Activated gamma-delta T cell (primary cell): ENCODE measurements at regions not wholly inside any gene's neighbourhood (a gene's known extent, or its start where the extent isn't known, plus 50 kb on each side); places are given as distances from the start of the nearest gene placed in this dataset.
"Not testable (repeated sequence)": the region's sequence is repeated elsewhere in the genome, so short reads cannot be mapped to it uniquely, and the experiment has no call there.

Experiments used
- DNase-seq: peaks from one replicate; lab custom pipeline; 2025; lab: John Stamatoyannopoulos, UW

DNA sequence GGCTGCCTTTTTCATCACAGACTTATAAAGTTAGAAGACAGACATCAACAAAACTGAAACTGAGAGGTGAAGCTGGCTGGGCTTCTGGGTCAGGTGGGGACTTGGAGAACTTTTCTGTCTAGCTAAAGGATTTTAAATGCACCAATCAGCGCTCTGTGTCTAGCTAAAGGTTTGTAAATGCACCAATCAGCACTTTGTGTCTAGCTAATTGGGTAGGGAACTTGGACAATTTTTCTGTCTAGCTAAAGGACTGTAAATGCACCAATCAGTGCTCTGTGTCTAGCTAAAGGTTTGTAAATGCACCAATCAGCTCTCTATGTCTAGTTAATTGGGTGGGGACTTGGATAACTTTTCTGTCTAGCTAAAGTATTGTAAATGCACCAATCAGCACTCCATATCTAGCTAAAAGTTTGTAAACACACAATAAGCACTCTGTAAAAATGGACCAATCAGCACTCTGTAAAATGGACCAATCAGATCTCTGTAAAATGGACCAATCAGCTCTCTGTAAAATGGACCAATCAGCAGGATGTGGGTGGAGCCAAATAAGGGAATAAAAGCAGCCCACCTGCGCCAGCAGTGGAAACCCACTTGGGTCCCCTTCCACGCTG lies 710.3 kb upstream of the INTU start:
- not testable (repeated sequence) for DNase-seq

- no peak for DNase-seq
Measured at GRCh38 chr4:126924237-126924636, 708.5 kb upstream of the INTU start.

GRCh38 chr4:126930059-126930458 lies 702.7 kb upstream of the INTU start:
- not testable (repeated sequence) for DNase-seq

DNA sequence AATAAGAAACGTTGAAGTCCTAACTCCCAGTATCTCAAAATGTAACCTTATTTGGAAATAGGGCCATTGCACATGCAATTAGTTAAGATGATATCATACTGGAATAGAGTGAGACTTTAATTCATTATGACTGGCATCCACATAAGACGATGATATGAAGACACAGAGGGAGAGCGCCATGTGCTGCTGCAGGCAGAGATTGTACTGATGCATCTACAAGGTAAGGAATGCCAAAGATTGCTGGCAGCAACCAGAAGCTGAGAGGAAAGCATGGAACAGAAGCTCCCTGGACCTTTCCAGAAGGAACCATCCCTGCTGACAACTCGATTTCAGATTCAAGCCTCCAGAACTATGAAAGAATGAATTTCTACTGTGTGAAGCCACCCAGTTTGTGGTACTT lies 697.0 kb upstream of the INTU start:
- no peak for DNase-seq

DNA sequence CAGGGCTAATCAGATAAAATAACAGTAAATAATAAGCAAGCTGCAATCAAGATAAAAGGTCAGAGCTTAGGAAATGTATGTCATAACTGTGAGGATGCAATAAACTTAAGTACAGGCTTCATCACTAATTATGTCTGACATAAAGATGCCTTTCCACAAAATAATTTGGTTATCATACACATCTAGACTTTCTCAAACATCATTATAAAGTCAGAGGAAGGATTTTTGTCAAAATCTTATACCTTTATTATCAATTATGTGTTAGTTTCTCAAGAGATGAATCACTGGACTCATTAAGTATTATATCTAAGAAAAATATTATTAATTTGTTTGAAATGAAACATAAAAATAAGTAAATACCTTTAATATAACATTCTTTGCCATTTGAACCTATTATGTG lies 695.4 kb upstream of the INTU start:
- DNase-seq = no peak

DNA sequence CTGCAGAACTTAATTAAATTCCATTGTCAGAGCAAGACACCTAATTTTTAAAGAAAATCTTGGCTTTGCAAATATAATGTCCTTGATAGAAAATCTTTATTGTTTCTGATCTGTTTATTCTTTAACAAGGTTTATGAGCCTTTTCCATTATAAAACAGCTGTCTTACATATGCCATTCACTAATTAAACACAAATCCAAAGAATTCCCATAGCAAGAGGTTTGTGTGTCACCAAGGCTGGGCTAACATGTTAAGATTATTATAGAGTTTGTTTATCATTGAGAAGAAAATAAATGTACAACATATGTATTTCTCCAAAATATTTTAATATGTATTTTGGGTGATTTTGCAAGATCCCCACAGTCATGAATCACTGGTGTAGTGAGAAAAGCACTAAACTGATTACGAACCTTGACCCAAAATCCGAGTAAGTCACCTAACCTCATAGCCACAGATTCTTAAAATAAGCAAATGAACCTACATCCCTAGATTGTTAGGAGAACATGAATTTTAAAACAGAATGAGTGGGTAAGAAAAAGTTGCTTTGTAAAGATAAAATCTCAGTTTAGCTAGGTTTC lies 694.8 kb upstream of the INTU start:
- no peak for DNase-seq

- no peak for DNase-seq
Measured at GRCh38 chr4:126939401-126939800, 693.4 kb upstream of the INTU start.

DNA sequence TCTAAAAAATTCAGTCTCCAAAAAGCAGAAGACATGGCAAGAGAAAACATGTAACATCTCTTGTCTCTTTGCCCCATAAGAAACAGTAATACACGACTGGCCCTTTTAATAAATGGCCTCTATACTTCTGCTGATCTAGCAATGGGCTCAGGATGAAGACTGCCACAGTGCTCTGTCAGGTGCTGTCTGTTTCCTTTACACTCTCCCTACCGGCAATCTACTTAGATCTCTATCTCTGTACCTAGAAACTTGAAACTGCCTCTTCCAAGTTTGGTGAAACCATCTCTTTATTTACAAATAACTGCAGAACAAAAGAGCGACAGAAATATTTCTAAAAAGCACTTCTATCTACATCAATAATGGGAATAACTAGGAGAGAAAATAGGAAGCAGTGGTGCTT lies 685.2 kb upstream of the INTU start:
- DNase-seq = no peak

DNA sequence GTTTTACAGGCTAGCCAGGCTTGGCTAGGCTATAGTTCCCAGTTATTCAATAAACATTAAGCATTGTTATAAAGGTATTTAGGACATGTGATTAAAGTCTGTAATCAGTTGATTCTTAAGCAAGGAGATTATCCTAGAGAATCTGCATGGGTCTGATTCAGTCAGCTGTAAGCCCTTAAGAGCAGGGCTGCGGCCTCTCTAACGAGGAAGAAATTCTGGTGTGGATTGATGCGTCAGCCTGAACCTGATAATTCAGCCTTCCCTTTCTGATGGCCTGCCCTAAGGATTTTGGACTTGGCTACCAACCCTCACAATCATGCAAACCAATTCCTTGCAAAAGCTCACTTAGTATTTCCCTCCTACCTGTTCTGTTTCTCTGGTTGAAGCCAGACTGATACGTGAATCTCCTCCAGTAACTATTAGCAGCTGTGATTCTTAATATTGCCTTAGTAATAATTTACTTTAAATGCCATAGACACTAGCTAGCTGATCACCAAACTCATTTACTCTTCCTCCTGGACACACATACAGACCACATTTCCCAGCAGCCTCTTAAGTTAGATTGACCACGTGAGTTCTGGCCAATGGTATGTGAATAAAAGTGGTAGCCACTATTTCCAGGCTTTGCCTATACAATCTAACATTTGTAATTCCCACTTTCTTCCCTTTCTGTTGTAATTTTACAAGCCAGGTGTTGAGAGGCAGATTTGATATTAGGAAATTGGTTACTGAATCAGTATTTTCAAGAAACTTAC lies 678.0 kb upstream of the INTU start:
- no peak for DNase-seq

DNA sequence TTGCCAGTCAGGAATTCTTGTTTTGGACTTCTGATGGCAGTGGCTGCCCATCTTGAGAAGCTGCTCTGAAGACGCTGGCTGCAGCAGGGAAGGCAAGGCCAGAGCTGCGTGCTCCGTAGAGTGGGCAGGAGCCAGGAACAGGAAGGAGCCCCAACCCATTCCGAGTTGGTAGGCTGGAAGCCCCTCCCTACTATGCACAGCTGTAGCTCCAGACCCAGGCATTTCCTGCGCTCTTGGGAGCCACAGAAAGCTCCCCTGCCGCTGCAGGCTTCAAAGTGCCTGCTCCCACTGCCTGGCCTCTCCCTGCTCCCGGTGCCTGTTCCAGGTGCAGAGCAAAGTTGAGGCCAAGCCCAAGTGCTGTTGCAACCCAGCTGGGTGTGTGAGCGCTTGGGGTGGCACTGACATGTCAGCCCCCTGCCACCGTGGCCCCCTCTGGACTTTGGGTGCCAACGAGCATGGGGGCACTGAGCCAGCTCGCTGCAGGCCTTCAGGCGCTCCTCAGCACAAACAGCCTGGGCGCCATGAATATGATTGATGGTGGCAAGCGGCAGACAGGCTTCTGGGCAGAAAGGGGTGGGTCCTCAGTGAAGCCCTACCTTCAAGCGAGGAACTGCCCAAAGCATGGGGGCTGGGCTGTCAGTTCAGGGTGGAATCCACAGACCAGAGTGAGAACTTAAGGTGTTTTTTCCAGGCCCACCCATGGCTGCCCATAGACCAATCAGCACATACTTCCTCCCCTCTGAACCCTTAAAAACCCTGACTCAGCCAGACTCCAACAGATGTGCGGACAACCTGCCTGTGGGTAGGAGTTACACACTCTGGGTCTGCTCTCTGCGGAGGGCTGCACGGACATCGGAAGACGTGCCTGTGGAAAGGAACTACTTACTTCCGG lies 677.2 kb upstream of the INTU start:
- DNase-seq = no peak

GRCh38 chr4:126956184-126956897 lies 676.4 kb upstream of the INTU start:
- no peak for DNase-seq

GRCh38 chr4:126957556-126957955 lies 675.2 kb upstream of the INTU start:
- DNase-seq = no peak

GRCh38 chr4:126957987-126958386 lies 674.8 kb upstream of the INTU start:
- DNase-seq = no peak

GRCh38 chr4:126958482-126958881 lies 674.3 kb upstream of the INTU start:
- no peak for DNase-seq

DNA sequence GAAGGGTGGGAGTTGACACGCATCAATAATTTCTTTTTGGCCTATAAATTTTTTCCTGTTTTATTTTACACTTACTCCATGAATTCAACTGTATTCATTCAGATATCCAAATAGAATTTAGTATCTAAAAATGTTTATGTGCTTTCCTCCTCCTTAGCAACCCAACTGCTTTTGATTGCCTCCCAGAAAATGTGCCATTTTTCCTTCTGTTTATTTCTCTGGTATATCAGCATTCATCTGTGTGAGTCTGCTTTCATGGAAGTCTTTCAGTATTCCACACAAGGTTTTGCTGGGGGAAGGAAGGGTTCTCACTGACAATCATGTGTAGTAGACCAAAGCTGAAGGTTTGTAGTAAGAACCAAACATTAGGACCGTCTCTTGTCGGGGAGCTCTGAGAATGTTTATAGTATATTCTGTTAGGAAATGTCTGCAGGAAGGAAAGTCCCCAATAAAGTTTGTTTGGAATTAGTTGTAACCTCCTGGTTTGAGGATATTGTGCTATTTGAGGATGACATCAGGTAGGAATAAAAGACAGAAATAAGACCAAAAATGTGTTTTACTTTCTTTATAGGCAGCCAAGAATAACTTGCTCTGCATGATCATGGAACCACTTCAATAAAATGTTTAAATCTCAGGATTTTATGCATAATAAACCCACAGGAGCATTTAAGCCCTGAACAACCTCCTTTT lies 673.6 kb upstream of the INTU start:
- DNase-seq = no peak

GRCh38 chr4:126960760-126961159 lies 672.0 kb upstream of the INTU start:
- no peak for DNase-seq

DNA sequence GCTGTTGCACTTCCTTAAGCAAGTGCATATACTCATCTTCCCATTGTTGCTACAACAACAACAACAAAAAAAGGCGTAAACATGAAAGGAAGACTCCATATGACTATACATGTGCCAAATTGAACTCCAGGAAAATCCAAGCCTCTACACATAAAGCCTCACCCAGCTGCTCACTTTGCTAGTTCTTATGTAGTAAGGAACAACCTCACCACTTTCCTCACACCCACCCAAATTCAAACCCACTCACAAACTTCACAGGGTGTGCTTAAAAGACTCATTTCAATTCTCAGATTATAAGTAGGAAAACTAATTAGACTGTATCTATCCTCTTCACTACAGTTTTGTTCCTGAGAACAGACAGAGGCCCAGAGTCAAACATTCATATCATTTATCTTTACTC lies 671.1 kb upstream of the INTU start:
- no peak for DNase-seq

- no peak for DNase-seq
Measured at GRCh38 chr4:126965877-126966276, 666.9 kb upstream of the INTU start.

DNA sequence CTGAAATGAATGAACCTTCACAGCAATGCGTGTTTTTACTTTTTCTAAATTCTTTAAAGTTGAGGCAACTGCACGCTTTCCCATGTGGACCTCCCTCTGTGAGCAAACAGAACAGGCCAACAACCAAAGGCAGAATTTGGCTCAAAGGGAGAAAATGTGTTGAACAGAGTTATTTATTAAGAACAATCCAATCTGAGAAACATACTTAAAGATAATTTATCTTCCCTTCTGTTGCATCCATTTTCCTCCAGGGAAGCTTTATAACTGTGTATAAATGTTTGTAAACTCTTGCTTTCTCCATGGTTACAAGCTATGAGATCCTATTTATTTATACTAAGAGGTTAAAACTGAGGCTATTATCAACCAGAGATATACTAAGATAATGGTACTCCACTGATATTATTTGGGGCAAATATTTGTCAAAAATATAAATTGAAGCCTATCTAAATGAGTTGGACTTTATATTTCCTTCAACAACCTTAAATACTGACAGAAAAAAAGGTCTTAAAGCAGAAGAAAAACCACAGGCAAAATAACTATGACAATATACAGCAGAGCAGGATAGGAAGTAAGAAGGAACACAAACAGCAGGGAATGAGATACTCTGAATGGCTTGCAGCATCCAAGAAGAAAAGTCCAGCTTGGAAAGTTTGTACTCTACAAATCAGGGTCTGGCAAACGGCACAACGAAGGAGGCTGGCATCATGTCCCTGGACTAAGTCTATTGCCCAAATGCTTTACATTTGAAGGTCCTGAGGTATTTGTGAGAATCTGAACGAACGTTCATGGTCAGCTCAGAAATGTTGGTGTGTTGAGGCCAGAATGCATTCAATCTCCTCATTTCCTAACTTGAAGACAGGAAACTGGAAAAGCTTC lies 663.2 kb upstream of the INTU start:
- no peak for DNase-seq

DNA sequence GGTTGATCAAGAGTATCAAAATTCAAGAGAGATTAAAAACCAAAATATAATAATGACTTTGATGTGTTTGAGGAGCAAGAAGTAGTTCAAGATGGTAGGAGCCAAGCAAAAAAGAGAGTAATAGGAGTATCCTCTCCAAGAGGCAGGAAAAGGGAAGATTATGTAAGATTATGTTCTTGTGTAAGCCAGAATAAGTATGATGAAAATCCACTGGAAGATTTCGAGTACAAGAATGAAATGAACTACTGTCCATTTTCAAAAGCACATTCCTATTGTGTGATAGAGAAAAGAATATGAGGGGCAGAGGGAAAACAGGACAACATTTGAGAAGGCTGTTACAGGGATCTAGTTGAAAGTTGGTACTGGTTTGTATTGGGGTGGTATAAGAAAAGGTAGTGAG lies 659.6 kb upstream of the INTU start:
- no peak for DNase-seq
